Effector memory CD8-positive, alpha-beta T cell (primary cell): ENCODE measurements at regions not wholly inside any gene's neighbourhood (a gene's known extent, or its start where the extent isn't known, plus 50 kb on each side); places are given as distances from the start of the nearest gene placed in this dataset.

Experiments
- ATAC-seq: fragments of 150-1000 bp; cut with Tn5 transposase; replicated peaks from 2 replicates; pipeline ENCODE4 v1.10.0; 2021; ENCODE audit warnings: mild to moderate bottlenecking, moderate library complexity
- DNase-seq, 3 experiments: peaks; one replicate each; pipeline ENCODE4 v3.0.0; 2021
- H3K27ac Mint-ChIP-seq, 2 donors: one replicate each; pipeline ENCODE4 v1.8.0; 2022; ENCODE audit warnings: mild to moderate bottlenecking in 2 of 2, mixed read lengths in 2 of 2, moderate library complexity in 2 of 2
- H3K27me3 Mint-ChIP-seq, 2 donors: one replicate each; pipeline ENCODE4 v1.8.0; 2022; ENCODE audit warnings: mixed read lengths in 2 of 2
- H3K36me3 Mint-ChIP-seq: one replicate; pipeline ENCODE4 v1.8.0; 2022; ENCODE audit warnings: mild to moderate bottlenecking, moderate library complexity, mixed read lengths; ENCODE audit not compliant: insufficient read depth
- H3K4me1 Mint-ChIP-seq, 2 donors: one replicate each; pipeline ENCODE4 v1.8.0; 2022; ENCODE audit warnings: low read depth in 2 of 2, mixed read lengths in 2 of 2
- H3K4me3 Mint-ChIP-seq, 2 donors: one replicate each; pipeline ENCODE4 v1.8.0; 2022; ENCODE audit warnings: mild to moderate bottlenecking in 2 of 2, mixed read lengths in 2 of 2, moderate library complexity in 2 of 2
- H3K9me3 Mint-ChIP-seq, 2 donors: one replicate each; pipeline ENCODE4 v1.8.0; 2022; ENCODE audit warnings: mixed read lengths in 2 of 2

GRCh38 chr21:15343066-15343465, 278.3 kb upstream of the NRIP1 start:
- H3K4me3 Mint-ChIP-seq = no peak overlapping the region
- peaks cover 8 to 37% of the 10 kb centered on the region in 2 donors for H3K27me3 Mint-ChIP-seq
- no peaks in the 10 kb centered on the region for H3K36me3 Mint-ChIP-seq
- no peaks in the 10 kb centered on the region for H3K9me3 Mint-ChIP-seq
- ATAC-seq (no peak), DNase-seq (no peak)
- H3K4me1 Mint-ChIP-seq = no peaks in the 10 kb centered on the region
- no peak overlapping the region for H3K27ac Mint-ChIP-seq

- peaks cover 0 to 10% of the 10 kb centered on the region in 2 donors for H3K27me3 Mint-ChIP-seq
- no peak for DNase-seq
- no peak overlapping the region for H3K4me3 Mint-ChIP-seq
- peaks cover 0 to 4% of the 10 kb centered on the region in 2 donors for H3K4me1 Mint-ChIP-seq
- ATAC-seq = no peak
- no peaks in the 10 kb centered on the region for H3K36me3 Mint-ChIP-seq
- H3K9me3 Mint-ChIP-seq = no peaks in the 10 kb centered on the region
- no peak overlapping the region for H3K27ac Mint-ChIP-seq
Observed at GRCh38 chr21:15352009-15352408, 287.2 kb upstream of the NRIP1 start.

GRCh38 chr21:15353546-15353945, 288.7 kb upstream of the NRIP1 start:
- H3K27ac Mint-ChIP-seq = no peak overlapping the region
- no peak overlapping the region for H3K4me3 Mint-ChIP-seq
- no peaks in the 10 kb centered on the region for H3K27me3 Mint-ChIP-seq
- H3K4me1 Mint-ChIP-seq = peaks cover 0 to 4% of the 10 kb centered on the region in 2 donors
- no peaks in the 10 kb centered on the region for H3K36me3 Mint-ChIP-seq
- H3K9me3 Mint-ChIP-seq = no peaks in the 10 kb centered on the region
- DNase-seq = no peak
- no peak for ATAC-seq

GRCh38 chr21:15354516-15354915, 289.7 kb upstream of the NRIP1 start:
- ATAC-seq = no peak
- no peak for DNase-seq
- H3K4me1 Mint-ChIP-seq = peaks cover 0 to 4% of the 10 kb centered on the region in 2 donors
- H3K27me3 Mint-ChIP-seq = no peaks in the 10 kb centered on the region
- no peak overlapping the region for H3K4me3 Mint-ChIP-seq
- no peak overlapping the region for H3K27ac Mint-ChIP-seq
- H3K9me3 Mint-ChIP-seq = no peaks in the 10 kb centered on the region
- H3K36me3 Mint-ChIP-seq = no peaks in the 10 kb centered on the region

GRCh38 chr21:15355066-15355465, 290.3 kb upstream of the NRIP1 start:
- Mint-ChIP-seq H3K27me3 (no peaks in the 10 kb centered on the region), H3K9me3 (no peaks in the 10 kb centered on the region), H3K4me3 (no peak overlapping the region), H3K36me3 (no peaks in the 10 kb centered on the region), H3K4me1 (peaks cover 0 to 4% of the 10 kb centered on the region in 2 donors), H3K27ac (no peak overlapping the region)
- DNase-seq (no peak), ATAC-seq (no peak)

GRCh38 chr21:15359251-15359650, 294.5 kb upstream of the NRIP1 start:
- Mint-ChIP-seq H3K36me3 (no peaks in the 10 kb centered on the region), H3K4me3 (no peak overlapping the region), H3K9me3 (no peaks in the 10 kb centered on the region), H3K4me1 (peaks cover 0 to 2% of the 10 kb centered on the region in 2 donors), H3K27ac (no peak overlapping the region), H3K27me3 (peaks cover 0 to 11% of the 10 kb centered on the region in 2 donors)
- DNase-seq (no peak), ATAC-seq (no peak)

GRCh38 chr21:15362458-15362857, 297.7 kb upstream of the NRIP1 start:
- ATAC-seq = no peak
- Mint-ChIP-seq H3K27ac (no peak overlapping the region), H3K9me3 (peaks cover 0 to 7% of the 10 kb centered on the region in 2 donors), H3K4me1 (no peaks in the 10 kb centered on the region), H3K4me3 (no peak overlapping the region), H3K27me3 (peaks cover 0 to 11% of the 10 kb centered on the region in 2 donors), H3K36me3 (no peaks in the 10 kb centered on the region)
- no peak for DNase-seq

- no peak overlapping the region for H3K4me3 Mint-ChIP-seq
- H3K36me3 Mint-ChIP-seq = peaks cover 5% of the 10 kb centered on the region
- no peak for DNase-seq
- no peaks in the 10 kb centered on the region for H3K4me1 Mint-ChIP-seq
- peaks cover 0 to 11% of the 10 kb centered on the region in 2 donors for H3K27me3 Mint-ChIP-seq
- peaks cover 0 to 7% of the 10 kb centered on the region in 2 donors for H3K9me3 Mint-ChIP-seq
- no peak overlapping the region for H3K27ac Mint-ChIP-seq
- no peak for ATAC-seq
Observed at GRCh38 chr21:15363921-15364320, 299.1 kb upstream of the NRIP1 start.

GRCh38 chr21:15365751-15366392, 301.1 kb upstream of the NRIP1 start:
- Mint-ChIP-seq H3K36me3 (peaks cover 5% of the 10 kb centered on the region), H3K27ac (no peak overlapping the region), H3K9me3 (peaks cover 0 to 7% of the 10 kb centered on the region in 2 donors), H3K27me3 (peaks cover 0 to 11% of the 10 kb centered on the region in 2 donors), H3K4me1 (no peaks in the 10 kb centered on the region), H3K4me3 (no peak overlapping the region)
- no peak for DNase-seq
- ATAC-seq = no peak

GRCh38 chr21:15366555-15366954, 301.8 kb upstream of the NRIP1 start:
- Mint-ChIP-seq H3K9me3 (peaks cover 0 to 7% of the 10 kb centered on the region in 2 donors), H3K27ac (no peak overlapping the region), H3K27me3 (peaks cover 0 to 10% of the 10 kb centered on the region in 2 donors), H3K36me3 (peaks cover 5% of the 10 kb centered on the region), H3K4me1 (no peaks in the 10 kb centered on the region), H3K4me3 (no peak overlapping the region)
- ATAC-seq = no peak
- DNase-seq = no peak

GRCh38 chr21:15367061-15367626, 302.3 kb upstream of the NRIP1 start:
- ATAC-seq (no peak), DNase-seq (no peak)
- H3K27me3 Mint-ChIP-seq = peaks cover 0 to 5% of the 10 kb centered on the region in 2 donors
- H3K36me3 Mint-ChIP-seq = peaks cover 5% of the 10 kb centered on the region
- no peak overlapping the region for H3K4me3 Mint-ChIP-seq
- H3K9me3 Mint-ChIP-seq = peaks cover 0 to 7% of the 10 kb centered on the region in 2 donors
- H3K4me1 Mint-ChIP-seq = no peaks in the 10 kb centered on the region
- H3K27ac Mint-ChIP-seq = no peak overlapping the region

- no peak overlapping the region for H3K4me3 Mint-ChIP-seq
- H3K36me3 Mint-ChIP-seq = peaks cover 5% of the 10 kb centered on the region
- H3K4me1 Mint-ChIP-seq = peaks cover 0 to 4% of the 10 kb centered on the region in 2 donors
- ATAC-seq = no peak
- peaks cover 0 to 7% of the 10 kb centered on the region in 2 donors for H3K9me3 Mint-ChIP-seq
- no peak for DNase-seq
- H3K27ac Mint-ChIP-seq = no peak overlapping the region
- H3K27me3 Mint-ChIP-seq = peaks cover 6 to 7% of the 10 kb centered on the region in 2 donors
Observed at GRCh38 chr21:15370462-15370975, 305.7 kb upstream of the NRIP1 start.

GRCh38 chr21:15373941-15374340, 309.1 kb upstream of the NRIP1 start:
- Mint-ChIP-seq H3K4me3 (no peak overlapping the region), H3K9me3 (no peaks in the 10 kb centered on the region), H3K27ac (no peak overlapping the region), H3K4me1 (peaks cover 0 to 4% of the 10 kb centered on the region in 2 donors), H3K36me3 (no peaks in the 10 kb centered on the region), H3K27me3 (peaks cover 6 to 10% of the 10 kb centered on the region in 2 donors)
- ATAC-seq = no peak
- no peak for DNase-seq

GRCh38 chr21:15379776-15380175, 315.0 kb upstream of the NRIP1 start:
- no peak for ATAC-seq
- H3K4me3 Mint-ChIP-seq = no peak overlapping the region
- H3K27ac Mint-ChIP-seq = no peak overlapping the region
- peaks cover 6 to 10% of the 10 kb centered on the region in 2 donors for H3K27me3 Mint-ChIP-seq
- H3K4me1 Mint-ChIP-seq = no peaks in the 10 kb centered on the region
- no peak for DNase-seq
- no peaks in the 10 kb centered on the region for H3K36me3 Mint-ChIP-seq
- no peaks in the 10 kb centered on the region for H3K9me3 Mint-ChIP-seq
